ENCODE measurements at regions not wholly inside any gene's neighbourhood (a gene's known extent, or its start where the extent isn't known, plus 50 kb on each side); places are given as distances from the start of the nearest gene placed in this dataset.

DNA sequence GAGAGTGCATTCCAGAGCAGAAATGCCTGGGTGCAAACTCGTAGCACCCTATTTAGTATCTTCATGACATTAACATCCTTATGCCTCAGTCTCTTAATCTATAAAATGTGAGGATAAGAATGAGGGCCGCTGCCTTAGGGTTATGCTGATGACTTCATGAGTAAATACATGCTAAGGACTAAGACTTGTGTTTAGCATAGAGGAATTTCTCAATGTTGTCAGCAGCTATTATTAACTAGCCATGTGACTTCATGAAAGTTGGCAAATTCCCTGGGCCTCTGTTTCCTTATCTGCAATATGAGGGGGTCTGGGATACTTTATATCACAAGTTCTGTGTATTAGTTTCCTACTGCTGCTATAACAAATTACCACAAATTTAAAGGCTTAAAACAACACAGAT, 108.1 kb upstream of the RIPOR2 start:
- TF ChIP-seq, protein P1, sequence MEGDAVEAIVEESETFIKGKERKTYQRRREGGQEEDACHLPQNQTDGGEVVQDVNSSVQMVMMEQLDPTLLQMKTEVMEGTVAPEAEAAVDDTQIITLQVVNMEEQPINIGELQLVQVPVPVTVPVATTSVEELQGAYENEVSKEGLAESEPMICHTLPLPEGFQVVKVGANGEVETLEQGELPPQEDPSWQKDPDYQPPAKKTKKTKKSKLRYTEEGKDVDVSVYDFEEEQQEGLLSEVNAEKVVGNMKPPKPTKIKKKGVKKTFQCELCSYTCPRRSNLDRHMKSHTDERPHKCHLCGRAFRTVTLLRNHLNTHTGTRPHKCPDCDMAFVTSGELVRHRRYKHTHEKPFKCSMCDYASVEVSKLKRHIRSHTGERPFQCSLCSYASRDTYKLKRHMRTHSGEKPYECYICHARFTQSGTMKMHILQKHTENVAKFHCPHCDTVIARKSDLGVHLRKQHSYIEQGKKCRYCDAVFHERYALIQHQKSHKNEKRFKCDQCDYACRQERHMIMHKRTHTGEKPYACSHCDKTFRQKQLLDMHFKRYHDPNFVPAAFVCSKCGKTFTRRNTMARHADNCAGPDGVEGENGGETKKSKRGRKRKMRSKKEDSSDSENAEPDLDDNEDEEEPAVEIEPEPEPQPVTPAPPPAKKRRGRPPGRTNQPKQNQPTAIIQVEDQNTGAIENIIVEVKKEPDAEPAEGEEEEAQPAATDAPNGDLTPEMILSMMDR (IDR thresholded peaks at IDR 0.05), result no peak
- no peak for TF ChIP-seq POLR2A (IDR thresholded peaks at IDR 0.05)
